GM23338 (cell line): ENCODE measurements at regions not wholly inside any gene's neighbourhood (a gene's known extent, or its start where the extent isn't known, plus 50 kb on each side); places are given as distances from the start of the nearest gene placed in this dataset.

Experiments
- ATAC-seq: fragments of 200-7000 bp; cut with Tn5 transposase; 3 replicates; pipeline ENCODE4 v1.9.1; 2020
- DNase-seq: peaks from one replicate; pipeline ENCODE4 v3.0.0-alpha.2; 2015; ENCODE audit warnings: low spot score
- H2AFZ ChIP-seq: fragments of 200-600 bp; sonication (generic); 2 replicates; pipeline ENCODE4 v1.8.0; 2016; ENCODE audit warnings: antibody characterized with exemption, mild to moderate bottlenecking, moderate library complexity
- H3F3A ChIP-seq: fragments of 200-600 bp; sonication (generic); replicated peaks from 2 replicates; pipeline ENCODE4 v1.8.0; 2017; ENCODE audit warnings: antibody characterized with exemption, mixed run types, low read depth
- H3K27ac ChIP-seq: fragments of 200-600 bp; sonication (generic); 2 replicates; pipeline ENCODE4 v1.6.1; 2016; ENCODE audit warnings: low read depth
- H3K27me3 ChIP-seq: fragments of 200-600 bp; sonication (generic); 2 replicates; pipeline ENCODE4 v1.8.0; 2016; ENCODE audit warnings: mild to moderate bottlenecking, mixed run types, moderate library complexity; ENCODE audit not compliant: insufficient read depth
- H3K36me3 ChIP-seq: fragments of 200-600 bp; sonication (generic); 2 replicates; pipeline ENCODE4 v1.8.0; 2016; ENCODE audit warnings: mild to moderate bottlenecking; ENCODE audit not compliant: insufficient read depth
- H3K4me1 ChIP-seq: fragments of 200-600 bp; sonication (generic); 2 replicates; pipeline ENCODE4 v1.8.0; 2016; ENCODE audit warnings: mild to moderate bottlenecking, moderate library complexity; ENCODE audit not compliant: insufficient read depth
- H3K4me2 ChIP-seq: fragments of 200-600 bp; sonication (generic); 2 replicates; pipeline ENCODE4 v1.7.1; 2017; ENCODE audit warnings: mixed run types
- H3K4me3 ChIP-seq: fragments of 200-600 bp; sonication (generic); 2 replicates; pipeline ENCODE4 v1.6.1; 2016; ENCODE audit warnings: mixed run types
- H3K79me2 ChIP-seq: fragments of 200-600 bp; sonication (generic); replicated peaks from 2 replicates; pipeline ENCODE4 v1.8.0; 2017; ENCODE audit warnings: mild to moderate bottlenecking; ENCODE audit not compliant: insufficient read depth
- H3K9me2 ChIP-seq: fragments of 200-600 bp; sonication (generic); 2 replicates; pipeline ENCODE4 v1.8.0; 2017; ENCODE audit not compliant: insufficient read depth
- H4K20me1 ChIP-seq: fragments of 200-600 bp; sonication (generic); replicated peaks from 2 replicates; pipeline ENCODE4 v1.8.0; 2017; ENCODE audit warnings: mild to moderate bottlenecking; ENCODE audit not compliant: insufficient read depth
- H3K27ac Mint-ChIP-seq: 2 replicates; pipeline ENCODE4 v1.8.0; 2020; ENCODE audit warnings: inconsistent platforms, mild to moderate bottlenecking, moderate library complexity, mixed read lengths
- H3K27me3 Mint-ChIP-seq: 3 replicates; pipeline ENCODE4 v1.8.0; 2022; ENCODE audit warnings: low read depth, mild to moderate bottlenecking, moderate library complexity, mixed read lengths, inconsistent platforms; ENCODE audit not compliant: insufficient read depth, poor library complexity
- H3K36me3 Mint-ChIP-seq: 3 replicates; pipeline ENCODE4 v1.8.0; 2021; ENCODE audit warnings: low read depth, mild to moderate bottlenecking, inconsistent platforms, moderate library complexity, mixed read lengths
- H3K4me1 Mint-ChIP-seq: 3 replicates; pipeline ENCODE4 v1.8.0; 2020; ENCODE audit warnings: mild to moderate bottlenecking, inconsistent platforms, mixed read lengths
- H3K4me3 Mint-ChIP-seq: 3 replicates; pipeline ENCODE4 v1.8.0; 2021; ENCODE audit warnings: moderate library complexity, mild to moderate bottlenecking, inconsistent platforms, mixed read lengths
- H3K9me3 Mint-ChIP-seq: 3 replicates; pipeline ENCODE4 v1.8.0; 2020; ENCODE audit warnings: moderate library complexity, mild to moderate bottlenecking, inconsistent platforms, mixed read lengths
- CREB1 ChIP-seq: fragments of 250-450 bp; sonication (Bioruptor Pico); IDR thresholded peaks from 2 replicates; pipeline ENCODE4 v1.5.0; 2020; ENCODE audit warnings: low read depth, mild to moderate bottlenecking, moderate library complexity
- CTCF ChIP-seq, 2 experiments: fragments of 200-600 bp in 1 of 2; sonication (generic) in 1 of 2; conservative IDR thresholded peaks; 2 replicates each; pipeline versions ENCODE4 v1.5.1 to v1.6.1; 2016 to 2017; ENCODE audit warnings: antibody characterized with exemption in 2 of 2, low read depth in 2 of 2, mild to moderate bottlenecking in 2 of 2, moderate library complexity in 1 of 2
- ETS1 ChIP-seq: IDR thresholded peaks from 2 replicates; pipeline ENCODE4 v1.6.1; 2016; ENCODE audit warnings: antibody characterized with exemption
- EZH2 ChIP-seq: fragments of 200-600 bp; sonication (generic); IDR thresholded peaks from one replicate; pipeline ENCODE4 v1.8.0; 2017; ENCODE audit warnings: antibody characterized with exemption, mild to moderate bottlenecking, low read depth; ENCODE audit not compliant: unreplicated experiment
- EZH2phosphoT487 ChIP-seq: fragments of 200-600 bp; sonication (generic); IDR thresholded peaks from one replicate; pipeline ENCODE4 v1.8.1; 2018; ENCODE audit warnings: antibody characterized with exemption; ENCODE audit not compliant: unreplicated experiment
- JUNB ChIP-seq: IDR thresholded peaks from one replicate; pipeline ENCODE4 v1.6.1; 2016; ENCODE audit warnings: antibody characterized with exemption; ENCODE audit not compliant: unreplicated experiment
- NANOG ChIP-seq: IDR thresholded peaks from 2 replicates; pipeline ENCODE4 v1.6.1; 2016; ENCODE audit warnings: antibody characterized with exemption, borderline replicate concordance
- POLR2AphosphoS5 ChIP-seq: IDR thresholded peaks from 2 replicates; pipeline ENCODE4 v1.6.1; 2016; ENCODE audit warnings: antibody characterized with exemption, low read depth
- REST ChIP-seq: IDR thresholded peaks from one replicate; pipeline ENCODE4 v1.6.1; 2018; ENCODE audit warnings: antibody characterized with exemption; ENCODE audit not compliant: unreplicated experiment
- STAT1 ChIP-seq: IDR thresholded peaks from one replicate; pipeline ENCODE4 v1.6.1; 2016; ENCODE audit warnings: antibody characterized with exemption; ENCODE audit not compliant: unreplicated experiment
- ZNF114 ChIP-seq: fragments of 250-450 bp; sonication (Bioruptor Pico); IDR thresholded peaks from 2 replicates; pipeline ENCODE4 v1.5.0; 2020; ENCODE audit warnings: mild to moderate bottlenecking, moderate library complexity
- ZNF331 ChIP-seq: fragments of 250-450 bp; sonication (Bioruptor Pico); IDR thresholded peaks from 2 replicates; pipeline ENCODE4 v1.5.0; 2020; ENCODE audit warnings: low read depth, mild to moderate bottlenecking, moderate library complexity
- ZNF462 ChIP-seq: fragments of 250-450 bp; sonication (Bioruptor Pico); IDR thresholded peaks from 2 replicates; pipeline ENCODE4 v1.5.0; 2020; ENCODE audit warnings: mild to moderate bottlenecking, moderate library complexity

- H3K4me2 ChIP-seq: no peak overlapping the region
- H2AFZ ChIP-seq: no peak overlapping the region
- Mint-ChIP-seq H3K9me3 (peaks cover 6% of the 10 kb centered on the region), H3K27ac (no peak overlapping the region), H3K27me3 (no peaks in the 10 kb centered on the region), H3K4me1 (no peaks in the 10 kb centered on the region), H3K4me3 (no peak overlapping the region), H3K36me3 (peaks cover 7% of the 10 kb centered on the region)
- no peaks in the 10 kb centered on the region for H3K9me2 ChIP-seq
- no peak overlapping the region for H3K4me3 ChIP-seq
- DNase-seq (no peak), ATAC-seq (no peak)
- no peaks in the 10 kb centered on the region for H3K4me1 ChIP-seq
- no peaks in the 10 kb centered on the region for H3F3A ChIP-seq
- no peaks in the 10 kb centered on the region for H4K20me1 ChIP-seq
- TF ChIP-seq ZNF331 (CRISPR knock-in tag): no peak
- no peak for TF ChIP-seq EZH2phosphoT487
- TF ChIP-seq JUNB: no peak
- no peak for TF ChIP-seq NANOG
- no peak for TF ChIP-seq REST
- no peak for TF ChIP-seq STAT1
- no peak for TF ChIP-seq ZNF114 (CRISPR knock-in tag)
- no peak for TF ChIP-seq CTCF (conservative IDR thresholded peaks at IDR 0.05; ENCODE audit: low read depth in 2 of 2)
- TF ChIP-seq ETS1: no peak
- TF ChIP-seq ZNF462 (CRISPR knock-in tag): no peak
- TF ChIP-seq POLR2AphosphoS5: no peak
- TF ChIP-seq CREB1 (CRISPR knock-in tag): no peak
- TF ChIP-seq EZH2: no peak
- no peaks in the 10 kb centered on the region for H3K27me3 ChIP-seq
- no peaks in the 10 kb centered on the region for H3K36me3 ChIP-seq
- H3K27ac ChIP-seq: no peak overlapping the region
- H3K79me2 ChIP-seq: no peaks in the 10 kb centered on the region
Observed at GRCh38 chrY:17038439-17038838, 841.6 kb downstream of the CDY2B start.
